ENCODE measurements at regions not wholly inside any gene's neighbourhood (a gene's known extent, or its start where the extent isn't known, plus 50 kb on each side); places are given as distances from the start of the nearest gene placed in this dataset.

DNA sequence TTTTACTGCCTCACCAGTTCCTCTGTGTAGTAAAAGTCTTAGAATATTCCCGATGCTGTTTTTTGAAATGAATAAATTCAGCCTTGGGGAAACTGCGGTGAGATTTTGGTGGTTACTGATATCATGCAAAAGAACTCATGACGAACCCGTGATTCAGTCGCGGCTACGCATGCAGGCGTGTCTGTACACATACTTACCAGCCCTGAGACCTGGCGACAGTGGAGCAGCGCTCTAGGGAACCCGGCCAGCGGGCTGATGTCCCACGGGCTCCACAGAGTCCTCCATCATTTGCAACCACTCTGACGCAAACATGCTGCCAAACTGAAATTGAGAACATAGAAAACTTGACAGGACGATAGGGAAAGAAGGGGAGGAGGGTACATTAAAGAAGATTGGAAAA, 315.6 kb upstream of the DAB2 start:
- DNase-seq (ENCODE audit: low read depth) = no peak
- TF ChIP-seq, protein P1, sequence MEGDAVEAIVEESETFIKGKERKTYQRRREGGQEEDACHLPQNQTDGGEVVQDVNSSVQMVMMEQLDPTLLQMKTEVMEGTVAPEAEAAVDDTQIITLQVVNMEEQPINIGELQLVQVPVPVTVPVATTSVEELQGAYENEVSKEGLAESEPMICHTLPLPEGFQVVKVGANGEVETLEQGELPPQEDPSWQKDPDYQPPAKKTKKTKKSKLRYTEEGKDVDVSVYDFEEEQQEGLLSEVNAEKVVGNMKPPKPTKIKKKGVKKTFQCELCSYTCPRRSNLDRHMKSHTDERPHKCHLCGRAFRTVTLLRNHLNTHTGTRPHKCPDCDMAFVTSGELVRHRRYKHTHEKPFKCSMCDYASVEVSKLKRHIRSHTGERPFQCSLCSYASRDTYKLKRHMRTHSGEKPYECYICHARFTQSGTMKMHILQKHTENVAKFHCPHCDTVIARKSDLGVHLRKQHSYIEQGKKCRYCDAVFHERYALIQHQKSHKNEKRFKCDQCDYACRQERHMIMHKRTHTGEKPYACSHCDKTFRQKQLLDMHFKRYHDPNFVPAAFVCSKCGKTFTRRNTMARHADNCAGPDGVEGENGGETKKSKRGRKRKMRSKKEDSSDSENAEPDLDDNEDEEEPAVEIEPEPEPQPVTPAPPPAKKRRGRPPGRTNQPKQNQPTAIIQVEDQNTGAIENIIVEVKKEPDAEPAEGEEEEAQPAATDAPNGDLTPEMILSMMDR (conservative IDR thresholded peaks at IDR 0.05; ENCODE audit: low read depth, low read length) = no peak
- no peak overlapping the region for H3K4me3 ChIP-seq (ENCODE audit: low read depth, low read length)

DNA sequence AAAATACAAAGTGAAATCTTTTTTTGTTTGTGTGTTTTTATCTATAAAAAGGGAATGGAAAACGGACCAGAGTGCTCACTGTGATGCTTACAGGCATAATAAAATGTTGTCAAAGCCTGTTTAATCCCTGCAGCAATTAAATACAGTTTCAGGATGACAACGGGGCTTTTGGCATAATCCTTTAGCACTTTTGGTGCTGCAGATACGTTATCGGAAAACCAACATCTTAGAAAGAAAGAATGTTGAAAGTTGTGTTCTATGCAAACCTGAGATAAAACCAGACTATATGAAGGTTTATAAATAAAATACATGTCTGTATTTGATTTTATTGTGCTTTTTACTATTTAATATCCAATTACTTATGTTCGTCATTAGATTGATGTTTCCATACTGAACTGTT, 307.4 kb upstream of the DAB2 start:
- TF ChIP-seq, protein P1 (conservative IDR thresholded peaks at IDR 0.05; ENCODE audit: low read depth, low read length) = no peak
- DNase-seq (ENCODE audit: low read depth) = no peak
- H3K4me3 ChIP-seq (ENCODE audit: low read depth, low read length) = no peak overlapping the region

DNA sequence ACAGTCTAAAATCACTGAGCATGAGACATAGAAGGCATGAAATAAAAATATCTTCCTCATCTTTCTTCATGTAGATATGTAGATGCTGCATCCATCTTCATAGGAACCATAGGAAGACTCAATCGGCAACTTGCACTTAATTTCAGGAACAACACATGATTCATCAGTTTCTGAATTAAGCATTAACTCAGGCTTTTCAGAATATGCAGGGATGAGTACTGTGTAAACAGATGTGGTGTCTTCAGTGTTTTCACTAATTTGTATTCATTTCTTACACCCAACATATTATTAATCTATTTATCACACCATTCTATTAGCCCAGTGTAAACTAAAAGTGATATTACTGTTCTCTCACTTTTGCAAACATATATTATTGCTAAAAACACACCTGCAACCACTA, 305.9 kb upstream of the DAB2 start:
- TF ChIP-seq, protein P1 (conservative IDR thresholded peaks at IDR 0.05; ENCODE audit: low read depth, low read length) = no peak
- H3K4me3 ChIP-seq (ENCODE audit: low read depth, low read length) = no peak overlapping the region
- no peak for DNase-seq (ENCODE audit: low read depth)

- DNase-seq (ENCODE audit: low read depth) = no peak
- TF ChIP-seq, protein P1 (conservative IDR thresholded peaks at IDR 0.05; ENCODE audit: low read depth, low read length) = no peak
- H3K4me3 ChIP-seq (ENCODE audit: low read depth, low read length) = no peak overlapping the region
Measured at GRCh38 chr5:39730006-39730405, 305.2 kb upstream of the DAB2 start.

DNA sequence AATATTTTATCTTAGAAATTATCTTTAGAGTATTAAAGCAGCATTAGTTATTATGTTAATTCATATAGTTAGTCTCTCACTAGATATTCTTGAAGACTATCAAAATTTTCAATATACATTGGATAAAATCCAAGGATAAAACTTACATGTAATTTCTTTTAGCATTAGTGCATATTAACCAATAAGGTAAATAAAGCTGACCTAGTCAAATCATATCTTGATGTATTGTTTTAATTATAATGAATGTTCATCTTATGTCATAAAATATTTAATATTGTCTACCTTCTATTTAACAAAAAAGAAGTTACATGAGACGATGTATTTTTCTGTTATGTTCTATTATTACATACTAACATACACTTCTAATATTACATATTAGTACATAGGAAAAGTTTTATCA, 301.7 kb upstream of the DAB2 start:
- no peak for DNase-seq (ENCODE audit: low read depth)
- no peak overlapping the region for H3K4me3 ChIP-seq (ENCODE audit: low read depth, low read length)
- TF ChIP-seq, protein P1 (conservative IDR thresholded peaks at IDR 0.05; ENCODE audit: low read depth, low read length) = no peak

DNA sequence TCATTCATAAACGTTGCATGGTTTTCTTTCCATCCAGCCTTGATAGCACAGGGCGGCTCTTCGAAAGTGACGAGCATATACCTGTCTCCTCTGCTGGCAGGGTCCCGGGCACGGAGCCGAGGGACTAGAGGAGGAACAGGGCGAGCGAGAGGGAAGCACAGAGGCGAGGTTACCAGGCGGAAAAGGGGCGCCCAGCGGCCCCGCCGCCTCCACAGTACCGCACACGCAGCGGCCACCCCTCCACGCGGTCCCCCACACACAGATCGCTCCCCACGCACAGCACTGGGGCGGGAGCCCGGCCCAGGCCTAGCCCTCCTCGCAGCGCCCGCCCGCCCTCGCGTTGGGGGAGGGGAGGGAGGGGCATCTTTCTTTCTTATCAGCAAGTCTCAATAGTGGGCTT, 296.6 kb upstream of the DAB2 start:
- TF ChIP-seq, protein P1 (conservative IDR thresholded peaks at IDR 0.05; ENCODE audit: low read depth, low read length) = no peak
- H3K4me3 ChIP-seq (ENCODE audit: low read depth, low read length) = no peak overlapping the region
- DNase-seq (ENCODE audit: low read depth) = no peak

GRCh38 chr5:39720136-39720535, 295.4 kb upstream of the DAB2 start:
- no peak for DNase-seq (ENCODE audit: low read depth)
- TF ChIP-seq, protein P1 (conservative IDR thresholded peaks at IDR 0.05; ENCODE audit: low read depth, low read length) = no peak
- H3K4me3 ChIP-seq (ENCODE audit: low read depth, low read length) = no peak overlapping the region

All from choroid plexus epithelial cell (primary cell).